NOMO-1 (cell line): ENCODE measurements at regions not wholly inside any gene's neighbourhood (a gene's known extent, or its start where the extent isn't known, plus 50 kb on each side); places are given as distances from the start of the nearest gene placed in this dataset.
"Not testable (repeated sequence)": the region's sequence is repeated elsewhere in the genome, so short reads cannot be mapped to it uniquely, and the experiment has no call there.

Source experiments
- DNase-seq, 2 experiments: peaks; one replicate each; lab custom pipeline; 2025; ENCODE audit not compliant: unreplicated experiment in 2 of 2; lab: John Stamatoyannopoulos, UW

GRCh38 chr16:9603316-9603715, 511.9 kb downstream of the HAPSTR1 start:
- DNase-seq, result no peak

- DNase-seq, result no peak
Measured at GRCh38 chr16:9607515-9608230, 516.2 kb downstream of the HAPSTR1 start.

GRCh38 chr16:9610727-9611126, 519.3 kb downstream of the HAPSTR1 start:
- DNase-seq, result no peak

GRCh38 chr16:9612267-9612666, 520.8 kb downstream of the HAPSTR1 start:
- no peak for DNase-seq

GRCh38 chr16:9614389-9614788, 522.9 kb downstream of the HAPSTR1 start:
- DNase-seq, result no peak

GRCh38 chr16:9622268-9622667, 530.8 kb downstream of the HAPSTR1 start:
- DNase-seq, result no peak

GRCh38 chr16:9625122-9625521, 533.7 kb downstream of the HAPSTR1 start:
- DNase-seq, result no peak

- DNase-seq, result no peak
Measured at GRCh38 chr16:9627427-9627826, 536.0 kb downstream of the HAPSTR1 start.

GRCh38 chr16:9630119-9630518, 538.7 kb downstream of the HAPSTR1 start:
- DNase-seq, result no peak

GRCh38 chr16:9630985-9631384, 539.5 kb downstream of the HAPSTR1 start:
- DNase-seq, result no peak

- DNase-seq, result no peak
Measured at GRCh38 chr16:9633844-9634243, 542.4 kb downstream of the HAPSTR1 start.

- not testable (repeated sequence) for DNase-seq
Measured at GRCh38 chr16:9635150-9635720, 543.8 kb downstream of the HAPSTR1 start.

GRCh38 chr16:9644258-9644657, 538.0 kb downstream of the GRIN2A start:
- DNase-seq, result no peak

GRCh38 chr16:9645911-9646310, 536.3 kb downstream of the GRIN2A start:
- DNase-seq, result no peak

- DNase-seq, result no peak
Measured at GRCh38 chr16:9647981-9648701, 534.1 kb downstream of the GRIN2A start.

- DNase-seq, result no peak
Measured at GRCh38 chr16:9650284-9650683, 531.9 kb downstream of the GRIN2A start.

GRCh38 chr16:9655051-9655450, 527.2 kb downstream of the GRIN2A start:
- no peak for DNase-seq

GRCh38 chr16:9657641-9658040, 524.6 kb downstream of the GRIN2A start:
- no peak for DNase-seq

- DNase-seq, result no peak
Measured at GRCh38 chr16:9658164-9658563, 524.1 kb downstream of the GRIN2A start.

- DNase-seq, result no peak
Measured at GRCh38 chr16:9658586-9658985, 523.6 kb downstream of the GRIN2A start.

GRCh38 chr16:9660898-9661297, 521.3 kb downstream of the GRIN2A start:
- DNase-seq, result no peak
